ENCODE measurements at regions not wholly inside any gene's neighbourhood (a gene's known extent, or its start where the extent isn't known, plus 50 kb on each side); places are given as distances from the start of the nearest gene placed in this dataset.

GRCh38 chr4:97159625-97160024 is 983.7 kb downstream of the STPG2 start:
- Histone ChIP-seq H3K9me3 (no peaks in the 10 kb centered on the region), H3K27me3 (no peaks in the 10 kb centered on the region), H3K4me3 (no peak overlapping the region), H3K27ac (no peak overlapping the region), H3K4me1 (no peaks in the 10 kb centered on the region), H3K36me3 (no peaks in the 10 kb centered on the region)
- no peak for ATAC-seq
- intact Hi-C loops (cut with DNase I; ENCODE audit: low total_unique reads) (no loop called here), in situ Hi-C loops (cut with MboI; ENCODE audit: low sequenced_read_pairs in 4 of 4) (no loop called here)
- no peak for TF ChIP-seq CTCF (IDR thresholded peaks at IDR 0.05 in 4 of 5, conservative IDR thresholded peaks at IDR 0.05 in 1 of 5)
- no peak for TF ChIP-seq POLR2A (IDR thresholded peaks at IDR 0.05)
- DNase-seq, result no peak

- no peak for DNase-seq
- no peak for TF ChIP-seq POLR2A (IDR thresholded peaks at IDR 0.05)
- no peak for TF ChIP-seq CTCF (IDR thresholded peaks at IDR 0.05 in 4 of 5, conservative IDR thresholded peaks at IDR 0.05 in 1 of 5)
- in situ Hi-C loops (cut with MboI; ENCODE audit: low sequenced_read_pairs in 4 of 4) (no loop called here), intact Hi-C loops (cut with DNase I; ENCODE audit: low total_unique reads) (no loop called here)
- no peak for ATAC-seq
- no peaks in the 10 kb centered on the region for H3K9me3 ChIP-seq
- no peaks in the 10 kb centered on the region for H3K36me3 ChIP-seq
- no peak overlapping the region for H3K4me3 ChIP-seq
- H3K27me3 ChIP-seq, result no peaks in the 10 kb centered on the region
- H3K27ac ChIP-seq, result no peak overlapping the region
- H3K4me1 ChIP-seq, result no peaks in the 10 kb centered on the region
These were observed 958.0 kb downstream of the STPG2 start for GRCh38 chr4:97185233-97185632.

- Histone ChIP-seq H3K36me3 (no peaks in the 10 kb centered on the region), H3K4me3 (no peak overlapping the region), H3K27ac (no peak overlapping the region), H3K27me3 (no peaks in the 10 kb centered on the region), H3K9me3 (no peaks in the 10 kb centered on the region), H3K4me1 (no peaks in the 10 kb centered on the region)
- intact Hi-C loops (cut with DNase I; ENCODE audit: low total_unique reads) (no loop called here), in situ Hi-C loops (cut with MboI; ENCODE audit: low sequenced_read_pairs in 4 of 4) (no loop called here)
- ATAC-seq (no peak), DNase-seq (no peak)
- no peak for TF ChIP-seq POLR2A (IDR thresholded peaks at IDR 0.05)
- TF ChIP-seq CTCF (IDR thresholded peaks at IDR 0.05 in 4 of 5, conservative IDR thresholded peaks at IDR 0.05 in 1 of 5), result no peak
These were observed 946.2 kb downstream of the STPG2 start for GRCh38 chr4:97197106-97197505.

GRCh38 chr4:97208749-97209148 is 934.5 kb downstream of the STPG2 start:
- TF ChIP-seq CTCF (IDR thresholded peaks at IDR 0.05 in 4 of 5, conservative IDR thresholded peaks at IDR 0.05 in 1 of 5), result no peak
- intact Hi-C loops (cut with DNase I; ENCODE audit: low total_unique reads) (no loop called here), in situ Hi-C loops (cut with MboI; ENCODE audit: low sequenced_read_pairs in 4 of 4) (no loop called here)
- H3K36me3 ChIP-seq, result no peaks in the 10 kb centered on the region
- no peaks in the 10 kb centered on the region for H3K9me3 ChIP-seq
- H3K27ac ChIP-seq, result no peak overlapping the region
- H3K4me1 ChIP-seq, result no peaks in the 10 kb centered on the region
- H3K4me3 ChIP-seq, result no peak overlapping the region
- no peaks in the 10 kb centered on the region for H3K27me3 ChIP-seq
- ATAC-seq, result no peak
- no peak for DNase-seq

- intact Hi-C loops (cut with DNase I; ENCODE audit: low total_unique reads), result no loop called here
- Histone ChIP-seq H3K4me1 (no peaks in the 10 kb centered on the region), H3K4me3 (no peak overlapping the region), H3K9me3 (no peaks in the 10 kb centered on the region), H3K27me3 (no peaks in the 10 kb centered on the region), H3K27ac (no peak overlapping the region), H3K36me3 (no peaks in the 10 kb centered on the region)
- no peak for DNase-seq
- no peak for TF ChIP-seq CTCF (IDR thresholded peaks at IDR 0.05 in 4 of 5, conservative IDR thresholded peaks at IDR 0.05 in 1 of 5)
- no peak for TF ChIP-seq POLR2A (IDR thresholded peaks at IDR 0.05)
- ATAC-seq, result no peak
- in situ Hi-C loops (cut with MboI; ENCODE audit: low sequenced_read_pairs in 4 of 4), result no loop called here
These were observed 927.8 kb downstream of the STPG2 start for GRCh38 chr4:97215409-97215941.
